Body of pancreas (tissue), 4 donors: ENCODE measurements at regions not wholly inside any gene's neighbourhood (a gene's known extent, or its start where the extent isn't known, plus 50 kb on each side); places are given as distances from the start of the nearest gene placed in this dataset.

Experiments used
- ATAC-seq: fragments of 150-250 bp; one replicate; pipeline ENCODE4 v1.9.1; 2016
- DNase-seq, 4 donors: peaks; one replicate each; pipeline ENCODE4 v3.0.0-alpha.2; 2019
- H3K27ac ChIP-seq, 4 donors: fragments of 200-600 bp; sonication (generic); 1 replicate in 3 of 4; 2 replicates in 1 of 4; pipeline versions ENCODE4 v1.5.1 to v1.6.1; 2016 to 2019; ENCODE audit warnings: mild to moderate bottlenecking in 1 of 4, mixed read lengths in 1 of 4, moderate library complexity in 1 of 4
- H3K27me3 ChIP-seq, 2 donors: fragments of 200-600 bp; sonication (generic); one replicate each; pipeline ENCODE4 v1.6.0; 2016; ENCODE audit warnings: mild to moderate bottlenecking in 1 of 2
- H3K36me3 ChIP-seq, 2 donors: fragments of 200-600 bp; sonication (generic); replicated peaks in 1 of 2; 2 replicates each; pipeline ENCODE4 v1.5.1; 2016; ENCODE audit warnings: low read depth in 2 of 2; ENCODE audit not compliant: insufficient read depth in 1 of 2
- H3K4me1 ChIP-seq: fragments of 200-600 bp; sonication (generic); one replicate; pipeline ENCODE4 v1.6.0; 2016
- H3K4me3 ChIP-seq, 2 donors: fragments of 200-600 bp; sonication (generic); 1 replicate in 1 of 2; 2 replicates in 1 of 2; pipeline ENCODE4 v1.5.1; 2016 to 2019
- H3K9me3 ChIP-seq, 3 donors: fragments of 200-600 bp; sonication (generic); 1 replicate in 2 of 3; 2 replicates in 1 of 3; pipeline ENCODE4 v1.5.1; 2016
- POLR2A ChIP-seq, 3 donors: fragments of 450-650 bp; IDR thresholded peaks; one replicate each; pipeline ENCODE4 v1.6.1; 2016; ENCODE audit warnings: antibody characterized with exemption in 3 of 3, mild to moderate bottlenecking in 2 of 3
- WGBS, 2 donors: methylation state at CpG; one replicate each; pipeline ENCODE4 v1.1.5; 2017; 5-methylcytosine and 5-hydroxymethylcytosine counted together
- intact Hi-C: fragments of 100-400 bp; cut with DNase I; formaldehyde crosslinking; loops from one replicate; pipeline ENCODE4 v1.15.1; 2023
- TF ChIP-seq, protein P1 (sequence below), 7 experiments: fragments of 450-650 bp in 4 of 7; fragments of 200-600 bp in 3 of 7; sonication (generic) in 3 of 7; IDR thresholded peaks; one replicate each; pipeline ENCODE4 v1.5.1; 2016 to 2019; ENCODE audit warnings: antibody characterized with exemption in 7 of 7

DNA sequence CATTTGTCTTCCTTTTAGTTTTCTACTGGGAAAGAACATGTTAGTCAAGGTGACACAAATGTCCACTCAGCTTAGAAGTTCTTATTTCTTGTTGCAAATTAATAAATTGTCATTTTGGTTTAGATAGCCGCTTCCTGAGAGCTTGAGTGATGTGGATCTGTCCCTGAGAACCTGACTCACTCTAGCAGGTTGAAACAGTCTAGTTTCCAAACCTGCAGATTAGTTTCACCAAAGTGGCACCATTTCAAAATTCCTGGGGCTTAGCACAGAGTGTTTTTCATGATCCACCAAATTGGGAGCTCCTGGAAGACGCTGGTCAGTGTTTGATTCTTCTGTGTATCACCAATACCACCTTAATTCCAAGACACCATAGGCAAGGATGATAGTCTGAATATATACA, 119.4 kb upstream of the TSC22D1 start:
- no peak for ATAC-seq
- no peaks in the 10 kb centered on the region for H3K36me3 ChIP-seq
- no peak for DNase-seq
- H3K4me1 ChIP-seq, result no peaks in the 10 kb centered on the region
- H3K27ac ChIP-seq, result no peak overlapping the region
- WGBS, 2 donors, result 56 to 78% methylated on average over 2 of the region's 2 CpGs
- no peaks in the 10 kb centered on the region for H3K27me3 ChIP-seq
- intact Hi-C loops, result no loop called here
- H3K4me3 ChIP-seq, result no peak overlapping the region
- no peak for TF ChIP-seq POLR2A (IDR thresholded peaks at IDR 0.05)
- TF ChIP-seq, protein P1, sequence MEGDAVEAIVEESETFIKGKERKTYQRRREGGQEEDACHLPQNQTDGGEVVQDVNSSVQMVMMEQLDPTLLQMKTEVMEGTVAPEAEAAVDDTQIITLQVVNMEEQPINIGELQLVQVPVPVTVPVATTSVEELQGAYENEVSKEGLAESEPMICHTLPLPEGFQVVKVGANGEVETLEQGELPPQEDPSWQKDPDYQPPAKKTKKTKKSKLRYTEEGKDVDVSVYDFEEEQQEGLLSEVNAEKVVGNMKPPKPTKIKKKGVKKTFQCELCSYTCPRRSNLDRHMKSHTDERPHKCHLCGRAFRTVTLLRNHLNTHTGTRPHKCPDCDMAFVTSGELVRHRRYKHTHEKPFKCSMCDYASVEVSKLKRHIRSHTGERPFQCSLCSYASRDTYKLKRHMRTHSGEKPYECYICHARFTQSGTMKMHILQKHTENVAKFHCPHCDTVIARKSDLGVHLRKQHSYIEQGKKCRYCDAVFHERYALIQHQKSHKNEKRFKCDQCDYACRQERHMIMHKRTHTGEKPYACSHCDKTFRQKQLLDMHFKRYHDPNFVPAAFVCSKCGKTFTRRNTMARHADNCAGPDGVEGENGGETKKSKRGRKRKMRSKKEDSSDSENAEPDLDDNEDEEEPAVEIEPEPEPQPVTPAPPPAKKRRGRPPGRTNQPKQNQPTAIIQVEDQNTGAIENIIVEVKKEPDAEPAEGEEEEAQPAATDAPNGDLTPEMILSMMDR (IDR thresholded peaks at IDR 0.05), result no peak
- H3K9me3 ChIP-seq, result no peaks in the 10 kb centered on the region

DNA sequence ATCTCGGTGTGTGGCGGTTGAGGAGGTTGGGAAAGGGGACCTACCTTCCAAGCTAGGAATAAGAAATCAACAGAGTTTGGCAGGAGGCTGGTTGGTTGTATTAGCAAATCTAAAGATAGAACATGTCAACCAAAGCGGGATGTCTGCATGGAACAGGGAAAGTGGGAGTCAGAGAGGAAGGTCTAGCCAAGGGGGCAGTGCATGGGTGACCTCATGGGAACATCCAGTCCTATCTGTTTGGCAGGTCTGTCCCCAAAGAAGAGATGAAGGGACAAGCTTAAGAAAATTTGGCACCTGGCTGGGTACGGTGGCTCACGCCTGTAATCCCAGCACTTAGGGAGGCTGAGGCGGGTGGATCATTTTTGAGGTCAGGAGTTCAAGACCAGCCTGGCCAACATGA, 118.7 kb upstream of the TSC22D1 start:
- intact Hi-C loops, result no loop called here
- WGBS, 2 donors, result 56 to 58% methylated on average over 6 of the region's 6 CpGs
- ATAC-seq, result no peak
- Histone ChIP-seq H3K27ac (no peak overlapping the region), H3K9me3 (no peaks in the 10 kb centered on the region), H3K36me3 (no peaks in the 10 kb centered on the region), H3K4me3 (no peak overlapping the region), H3K27me3 (no peaks in the 10 kb centered on the region), H3K4me1 (no peaks in the 10 kb centered on the region)
- DNase-seq, result no peak
- TF ChIP-seq, protein P1 (IDR thresholded peaks at IDR 0.05), result no peak
- no peak for TF ChIP-seq POLR2A (IDR thresholded peaks at IDR 0.05)

DNA sequence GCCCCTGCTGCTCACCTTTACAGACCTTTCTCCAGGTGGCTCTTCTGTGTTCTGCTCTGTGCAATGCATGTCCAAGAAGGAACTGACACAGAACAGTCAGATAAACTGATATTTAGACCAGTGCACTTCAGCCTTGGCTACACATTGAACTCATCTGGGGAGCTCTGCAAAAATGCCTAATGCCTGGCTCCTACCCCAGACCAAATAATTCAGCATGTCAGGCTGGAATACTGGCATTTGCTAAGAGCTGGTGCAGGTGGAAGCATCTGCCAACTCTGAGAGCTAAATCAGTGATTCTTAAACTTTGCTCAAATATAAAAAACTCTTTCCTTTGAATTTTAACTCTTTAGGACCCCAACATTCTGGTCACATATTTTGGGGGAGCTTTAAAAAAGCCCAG, 118.2 kb upstream of the TSC22D1 start:
- H3K4me1 ChIP-seq, result no peaks in the 10 kb centered on the region

DNA sequence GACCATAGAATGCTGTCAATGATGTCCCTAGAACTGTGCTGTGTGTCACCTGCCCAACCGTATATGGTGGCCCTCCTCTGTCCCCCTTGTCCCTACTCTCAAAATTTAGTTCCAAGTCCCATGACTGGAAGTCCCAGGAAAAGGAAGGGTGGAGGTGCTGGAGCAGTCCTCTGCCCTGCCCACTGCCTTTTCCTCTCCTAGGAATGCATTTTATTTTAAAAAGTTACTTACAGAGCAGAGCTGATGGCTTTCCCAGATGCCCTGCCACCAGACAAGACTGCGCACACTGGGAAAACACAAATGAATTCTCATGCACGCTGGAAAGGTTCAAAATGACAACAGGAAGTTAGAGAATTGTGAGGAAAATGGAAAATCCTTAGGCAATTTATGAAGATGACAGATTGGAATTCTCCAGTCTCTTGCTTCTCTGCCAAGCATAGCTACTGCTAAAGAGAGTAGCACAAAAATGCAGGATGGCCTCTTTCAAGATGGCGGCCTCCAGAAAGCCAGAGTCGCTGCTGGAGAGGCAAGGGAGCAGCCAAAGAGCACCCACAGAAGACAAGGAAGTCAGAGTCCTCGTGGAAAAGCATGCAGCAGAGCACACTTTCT, 117.1 kb upstream of the TSC22D1 start:
- no peak overlapping the region for H3K4me3 ChIP-seq
- WGBS, 2 donors, result 72 to 83% methylated on average over 6 of the region's 6 CpGs

More for the DNA sequence above, 118.2 kb upstream of the TSC22D1 start:
- ATAC-seq, result no peak
- Histone ChIP-seq H3K36me3 (no peaks in the 10 kb centered on the region), H3K4me3 (no peak overlapping the region), H3K27me3 (no peaks in the 10 kb centered on the region), H3K27ac (no peak overlapping the region), H3K9me3 (no peaks in the 10 kb centered on the region)
- TF ChIP-seq, protein P1 (IDR thresholded peaks at IDR 0.05), result no peak
- no peak for TF ChIP-seq POLR2A (IDR thresholded peaks at IDR 0.05)
- intact Hi-C loops, result no loop called here
- no peak for DNase-seq

More for the DNA sequence above, 117.1 kb upstream of the TSC22D1 start:
- no peaks in the 10 kb centered on the region for H3K9me3 ChIP-seq
- no peak for ATAC-seq
- H3K27ac ChIP-seq, result no peak overlapping the region
- no peak for DNase-seq
- H3K36me3 ChIP-seq, result no peaks in the 10 kb centered on the region
- intact Hi-C loops, result no loop called here
- TF ChIP-seq, protein P1 (IDR thresholded peaks at IDR 0.05), result no peak
- TF ChIP-seq POLR2A (IDR thresholded peaks at IDR 0.05), result no peak
- no peaks in the 10 kb centered on the region for H3K4me1 ChIP-seq
- H3K27me3 ChIP-seq, result no peaks in the 10 kb centered on the region
